ENCODE measurements at regions not wholly inside any gene's neighbourhood (a gene's known extent, or its start where the extent isn't known, plus 50 kb on each side); places are given as distances from the start of the nearest gene placed in this dataset.

DNA sequence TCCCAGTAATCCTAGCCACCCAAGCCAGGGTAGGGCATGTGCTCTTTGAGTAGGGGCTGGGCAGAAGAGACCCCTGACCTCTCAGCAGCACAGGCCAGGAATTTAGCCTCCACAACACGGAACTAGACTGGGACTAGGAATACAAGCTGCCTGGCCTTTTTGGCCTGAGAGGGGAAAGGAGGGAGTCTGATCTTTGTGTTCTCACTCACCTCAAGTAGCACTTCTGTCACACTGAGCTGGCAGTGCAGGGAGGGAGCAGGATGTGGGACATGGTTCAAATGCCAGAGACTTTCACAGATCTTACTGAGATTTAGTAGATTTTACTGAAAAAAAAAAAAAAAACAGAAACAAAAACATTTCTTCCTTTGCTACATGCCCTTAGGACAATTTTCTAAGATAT is 395.2 kb downstream of the CMPK2 start:
- in situ Hi-C loops (cut with HindIII; ENCODE audit: low pct_unique_long_range_greater_than_20kb, low sequenced_read_pairs): no loop called here
- Histone ChIP-seq H3K36me3 (ENCODE audit: control insufficient read depth, insufficient read depth, low read length) (no peaks in the 10 kb centered on the region), H3K27ac (ENCODE audit: low read length) (no peak overlapping the region), H3K27me3 (ENCODE audit: control insufficient read depth, insufficient read depth, low read length) (no peaks in the 10 kb centered on the region), H3K4me3 (ENCODE audit: low read depth in 2 of 2, low read length in 2 of 2) (no peak overlapping the region), H3K4me1 (ENCODE audit: control insufficient read depth, insufficient read depth, low read length) (no peaks in the 10 kb centered on the region), H3K9me3 (ENCODE audit: control insufficient read depth, insufficient read depth, low read depth, low read length) (peaks cover 4% of the 10 kb centered on the region; the same call in 1 of the 2 replicates)
- CTCF ChIA-PET: no interaction called here
- POLR2A ChIA-PET: no interaction called here
- ATAC-seq: no peak
- no peak for TF ChIP-seq POLR2AphosphoS5 (IDR thresholded peaks at IDR 0.05; ENCODE audit: low read depth, low read length)
- no peak for TF ChIP-seq REST (IDR thresholded peaks at IDR 0.05; ENCODE audit: insufficient read depth in 1 of 2, low read depth in 2 of 2, low read length in 1 of 2)
- no peak for TF ChIP-seq TCF7L2 (IDR thresholded peaks at IDR 0.05; ENCODE audit: low read depth, low read length)
- TF ChIP-seq, protein P1, sequence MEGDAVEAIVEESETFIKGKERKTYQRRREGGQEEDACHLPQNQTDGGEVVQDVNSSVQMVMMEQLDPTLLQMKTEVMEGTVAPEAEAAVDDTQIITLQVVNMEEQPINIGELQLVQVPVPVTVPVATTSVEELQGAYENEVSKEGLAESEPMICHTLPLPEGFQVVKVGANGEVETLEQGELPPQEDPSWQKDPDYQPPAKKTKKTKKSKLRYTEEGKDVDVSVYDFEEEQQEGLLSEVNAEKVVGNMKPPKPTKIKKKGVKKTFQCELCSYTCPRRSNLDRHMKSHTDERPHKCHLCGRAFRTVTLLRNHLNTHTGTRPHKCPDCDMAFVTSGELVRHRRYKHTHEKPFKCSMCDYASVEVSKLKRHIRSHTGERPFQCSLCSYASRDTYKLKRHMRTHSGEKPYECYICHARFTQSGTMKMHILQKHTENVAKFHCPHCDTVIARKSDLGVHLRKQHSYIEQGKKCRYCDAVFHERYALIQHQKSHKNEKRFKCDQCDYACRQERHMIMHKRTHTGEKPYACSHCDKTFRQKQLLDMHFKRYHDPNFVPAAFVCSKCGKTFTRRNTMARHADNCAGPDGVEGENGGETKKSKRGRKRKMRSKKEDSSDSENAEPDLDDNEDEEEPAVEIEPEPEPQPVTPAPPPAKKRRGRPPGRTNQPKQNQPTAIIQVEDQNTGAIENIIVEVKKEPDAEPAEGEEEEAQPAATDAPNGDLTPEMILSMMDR (IDR thresholded peaks at IDR 0.05): no peak
- no peak for TF ChIP-seq SIN3A (IDR thresholded peaks at IDR 0.05; ENCODE audit: borderline replicate concordance, insufficient read depth, low read depth, low read length)
- no peak for DNase-seq (ENCODE audit: low read depth, low spot score)
- BruUV-seq (replicated peaks): no TSS peak
- intact Hi-C loops (cut with micrococcal nuclease; ENCODE audit: unreplicated experiment): no loop called here

GRCh38 chr2:6471419-6471818 is 394.3 kb downstream of the CMPK2 start:
- no TSS peak for BruUV-seq (replicated peaks)
- in situ Hi-C loops (cut with HindIII; ENCODE audit: low pct_unique_long_range_greater_than_20kb, low sequenced_read_pairs) (no loop called here), intact Hi-C loops (cut with micrococcal nuclease; ENCODE audit: unreplicated experiment) (no loop called here)
- Histone ChIP-seq H3K27me3 (ENCODE audit: control insufficient read depth, insufficient read depth, low read length) (no peaks in the 10 kb centered on the region), H3K27ac (ENCODE audit: low read length) (no peak overlapping the region), H3K36me3 (ENCODE audit: control insufficient read depth, insufficient read depth, low read length) (no peaks in the 10 kb centered on the region), H3K9me3 (ENCODE audit: control insufficient read depth, insufficient read depth, low read depth, low read length) (peaks cover 1% of the 10 kb centered on the region; the same call in 1 of the 2 replicates), H3K4me3 (ENCODE audit: low read depth in 2 of 2, low read length in 2 of 2) (no peak overlapping the region), H3K4me1 (ENCODE audit: control insufficient read depth, insufficient read depth, low read length) (no peaks in the 10 kb centered on the region)
- TF ChIP-seq, protein P1 (IDR thresholded peaks at IDR 0.05): no peak
- TF ChIP-seq TCF7L2 (IDR thresholded peaks at IDR 0.05; ENCODE audit: low read depth, low read length) (no peak), POLR2AphosphoS5 (IDR thresholded peaks at IDR 0.05; ENCODE audit: low read depth, low read length) (no peak), REST (IDR thresholded peaks at IDR 0.05; ENCODE audit: insufficient read depth in 1 of 2, low read depth in 2 of 2, low read length in 1 of 2) (no peak), SIN3A (IDR thresholded peaks at IDR 0.05; ENCODE audit: borderline replicate concordance, insufficient read depth, low read depth, low read length) (no peak)
- no peak for DNase-seq (ENCODE audit: low read depth, low spot score)
- CTCF ChIA-PET: no interaction called here
- POLR2A ChIA-PET: no interaction called here
- ATAC-seq: no peak
